ENCODE measurements at regions not wholly inside any gene's neighbourhood (a gene's known extent, or its start where the extent isn't known, plus 50 kb on each side); places are given as distances from the start of the nearest gene placed in this dataset.
"Not testable (repeated sequence)": the region's sequence is repeated elsewhere in the genome, so short reads cannot be mapped to it uniquely, and the experiment has no call there.

DNA sequence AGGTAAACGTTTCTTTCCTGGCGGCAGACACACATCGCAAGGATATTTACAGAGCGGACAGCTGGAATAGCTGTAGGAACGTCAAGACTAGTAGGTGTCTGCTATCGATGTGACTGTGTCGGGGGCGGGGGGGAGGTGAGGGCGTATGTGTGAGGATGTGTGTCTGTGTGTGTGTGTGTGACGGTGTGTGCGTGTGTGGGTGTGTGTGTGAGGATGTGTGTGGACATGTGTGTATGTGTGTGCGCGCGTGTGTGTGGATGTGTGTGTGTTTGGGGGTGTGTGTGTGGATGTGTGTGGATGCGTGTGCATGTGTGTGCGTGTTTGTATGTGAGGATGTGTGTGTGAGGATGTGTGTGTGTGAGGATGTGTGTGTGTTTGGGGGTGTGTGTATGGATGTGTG, 55.4 kb downstream of the PNMA6F start:
- DNase-seq (ENCODE audit: low spot score) = not testable (repeated sequence)

DNA sequence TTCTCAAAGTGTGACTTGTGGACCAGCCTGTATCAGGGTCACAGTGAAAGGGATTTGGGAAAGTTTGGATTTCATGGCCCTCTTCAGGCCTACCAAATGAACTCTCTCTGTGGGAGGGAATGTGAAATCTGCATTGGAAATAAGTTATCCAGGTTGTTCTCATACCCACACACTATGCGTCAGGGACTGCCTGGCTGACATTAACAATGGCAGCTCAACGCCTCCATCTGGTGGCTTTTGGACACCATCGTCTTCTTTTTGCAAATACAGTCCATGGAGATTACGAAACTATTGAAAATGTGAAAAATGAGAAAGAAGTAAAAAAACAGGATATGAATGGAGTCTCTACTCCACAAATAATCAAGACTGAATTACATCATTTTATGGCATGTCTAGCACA, 61.1 kb downstream of the PNMA6F start:
- DNase-seq (ENCODE audit: low spot score) = not testable (repeated sequence)

DNA sequence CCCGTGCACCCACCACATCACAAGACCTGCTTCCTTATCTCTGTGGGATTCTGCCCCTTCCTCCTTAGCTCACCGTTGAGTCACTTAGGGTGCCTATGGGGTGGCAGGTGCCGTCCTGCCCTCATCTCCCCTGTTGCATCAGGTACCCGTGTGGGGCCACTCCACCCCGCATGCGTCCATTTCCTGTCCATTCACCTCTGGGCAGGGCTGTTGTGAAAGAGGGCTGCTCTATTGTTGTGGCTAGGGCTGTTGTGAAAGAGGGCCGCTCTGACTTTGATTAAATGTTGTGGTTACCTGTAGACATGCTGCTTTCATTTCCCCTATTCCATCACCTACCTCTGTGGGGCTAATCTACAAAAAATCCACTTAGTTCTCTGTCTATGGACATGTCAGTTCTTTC, 68.3 kb downstream of the PNMA6F start:
- DNase-seq (ENCODE audit: low spot score) = not testable (repeated sequence)

DNA sequence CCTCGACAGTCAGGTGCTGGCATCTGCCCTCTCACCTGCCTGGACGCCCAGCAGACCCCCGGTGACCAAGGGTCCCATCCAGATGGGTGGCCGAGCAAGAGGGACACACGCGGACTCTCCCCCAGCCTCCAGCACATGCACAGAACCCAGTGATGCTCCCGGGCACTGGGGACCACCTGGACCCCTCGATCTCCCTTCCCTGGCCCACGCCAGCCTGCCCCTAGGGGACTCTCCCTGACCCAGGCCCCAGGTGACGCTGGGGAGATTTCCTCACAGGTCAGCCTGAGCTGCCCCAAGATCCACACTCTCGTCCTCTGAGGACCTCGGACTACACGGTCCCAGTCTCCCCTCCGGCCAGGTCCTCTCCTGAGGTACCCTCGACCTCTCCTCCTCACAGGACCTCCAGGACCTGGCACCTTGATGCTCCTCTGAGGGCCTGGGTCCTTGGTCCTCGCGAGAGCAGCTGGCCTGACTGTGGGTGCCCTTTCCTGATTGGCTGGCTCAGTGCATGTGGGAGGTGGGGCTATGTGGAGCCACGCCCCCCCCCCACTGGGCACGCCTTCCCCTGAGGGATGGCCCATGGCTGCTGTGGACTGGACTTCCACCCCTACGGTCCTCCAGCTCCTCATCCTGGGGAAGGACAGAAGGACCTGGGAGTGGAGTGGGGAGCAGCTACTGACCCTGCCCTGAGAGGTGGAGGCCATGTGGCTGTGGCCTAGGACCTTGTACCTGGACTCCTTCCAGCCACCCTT, 69.0 kb downstream of the PNMA6F start:
- DNase-seq (ENCODE audit: low spot score) = not testable (repeated sequence)

DNA sequence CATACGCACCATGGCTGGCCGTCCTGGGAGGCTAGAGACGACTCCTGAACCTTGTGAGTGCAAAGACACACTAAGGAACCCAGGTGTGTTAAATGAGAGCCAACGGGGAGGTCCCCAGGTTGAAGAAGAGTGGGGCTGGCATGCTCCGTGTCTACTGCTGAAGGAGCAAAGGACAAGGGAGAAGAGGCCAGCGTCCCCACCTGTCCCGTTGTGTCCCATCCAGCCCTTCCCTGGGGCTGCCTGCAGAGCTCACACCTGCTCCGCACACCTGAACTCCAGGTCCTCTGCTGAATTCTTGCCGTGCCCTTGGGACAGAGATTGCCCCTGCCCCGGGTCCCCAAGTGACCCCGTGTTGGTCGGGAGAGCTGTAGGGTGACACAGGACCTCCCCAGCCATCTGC, 69.6 kb downstream of the PNMA6F start:
- not testable (repeated sequence) for DNase-seq (ENCODE audit: low spot score)

DNA sequence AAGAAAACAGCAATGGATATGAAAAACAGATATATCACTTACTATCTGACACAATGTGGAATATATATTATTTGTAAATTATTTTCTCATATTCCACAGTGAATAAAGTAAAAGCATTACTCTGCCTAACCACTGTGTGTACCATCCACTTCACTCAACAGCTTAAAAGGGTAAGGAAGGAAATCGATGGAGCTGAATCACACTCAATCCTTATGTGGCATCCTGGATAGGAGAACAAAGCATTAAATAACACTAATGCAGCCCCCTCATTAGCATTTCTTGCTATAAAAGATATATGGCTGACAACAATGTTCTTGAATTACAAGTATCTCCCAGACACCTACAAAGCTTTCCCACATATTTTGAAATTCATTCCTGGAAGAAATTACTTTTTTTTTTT, 70.8 kb downstream of the PNMA6F start:
- not testable (repeated sequence) for DNase-seq (ENCODE audit: low spot score)

DNA sequence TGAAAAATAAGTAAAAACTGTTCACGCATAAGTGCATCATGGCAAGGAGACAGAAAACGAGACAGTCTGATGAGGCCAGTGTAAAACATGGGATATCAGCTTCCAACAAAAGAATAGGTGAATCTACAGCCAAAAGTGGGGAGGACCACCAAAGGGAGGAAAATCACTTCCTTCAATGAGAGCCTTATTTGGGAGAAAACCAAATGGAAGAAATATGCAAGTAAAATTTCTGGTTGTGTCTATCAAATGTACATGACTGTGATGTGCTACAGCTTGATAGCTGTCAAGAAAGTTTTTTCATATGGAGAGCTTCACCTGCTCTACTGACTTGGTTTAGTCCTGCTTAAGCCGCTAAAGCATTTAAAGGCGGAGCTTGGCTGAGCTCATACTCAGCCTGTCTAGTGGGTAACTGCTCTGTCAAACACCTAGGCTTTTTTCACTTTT, 66.2 kb downstream of the MAGEA1 start:
- peak; percentile 26 for DNase-seq (ENCODE audit: low spot score)

DNA sequence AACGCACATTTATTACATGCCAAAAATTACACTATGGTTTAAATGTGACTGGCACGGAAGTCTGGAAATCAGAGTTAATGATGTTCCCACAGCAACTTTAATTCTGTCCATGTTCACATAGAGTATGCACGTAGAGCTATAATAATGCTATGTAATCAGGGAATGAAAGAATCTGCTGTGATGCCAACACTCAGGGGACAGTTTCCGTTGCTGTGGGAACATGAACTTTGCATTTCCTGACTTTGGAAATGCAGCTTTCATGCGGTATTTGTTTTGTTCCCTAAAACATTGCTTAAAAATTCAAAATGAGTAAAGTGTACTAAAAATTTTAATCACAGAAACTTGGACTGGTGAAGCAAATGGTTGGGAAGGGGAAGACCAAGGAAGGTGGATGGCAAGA, 65.7 kb downstream of the MAGEA1 start:
- no peak for DNase-seq (ENCODE audit: low spot score)

DNA sequence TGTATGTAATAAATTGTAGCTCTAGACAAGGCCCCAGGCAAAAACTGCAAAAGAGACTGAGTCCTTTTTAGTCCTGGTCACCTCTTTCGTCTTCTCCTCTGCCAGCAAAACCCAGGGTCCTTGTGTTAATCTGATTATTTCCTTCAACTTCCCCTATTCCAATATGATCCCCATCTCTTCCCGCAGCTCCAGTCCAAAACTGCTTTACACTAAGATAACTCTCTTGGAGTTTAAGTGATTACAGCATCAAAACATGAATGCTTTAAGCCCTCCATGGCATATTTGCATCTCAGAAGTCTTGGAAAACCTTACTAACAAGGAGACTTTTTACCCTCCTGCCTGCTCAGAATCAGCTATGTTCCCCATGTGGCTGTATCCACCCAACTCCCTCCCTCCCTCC, 59.3 kb downstream of the MAGEA1 start:
- no peak for DNase-seq (ENCODE audit: low spot score)
